Stimulated activated CD8-positive, alpha-beta memory T cell treated with anti-CD3 and anti-CD28 coated beads, Interleukin-7, amount 100 ng/mL, for 4 hours (primary cell): ENCODE measurements at regions not wholly inside any gene's neighbourhood (a gene's known extent, or its start where the extent isn't known, plus 50 kb on each side); places are given as distances from the start of the nearest gene placed in this dataset.

Source experiments
- DNase-seq, 2 donors: peaks; one replicate each; pipeline ENCODE4 v3.0.0-alpha.2; 2020; ENCODE audit warnings: low read depth in 2 of 2

DNA sequence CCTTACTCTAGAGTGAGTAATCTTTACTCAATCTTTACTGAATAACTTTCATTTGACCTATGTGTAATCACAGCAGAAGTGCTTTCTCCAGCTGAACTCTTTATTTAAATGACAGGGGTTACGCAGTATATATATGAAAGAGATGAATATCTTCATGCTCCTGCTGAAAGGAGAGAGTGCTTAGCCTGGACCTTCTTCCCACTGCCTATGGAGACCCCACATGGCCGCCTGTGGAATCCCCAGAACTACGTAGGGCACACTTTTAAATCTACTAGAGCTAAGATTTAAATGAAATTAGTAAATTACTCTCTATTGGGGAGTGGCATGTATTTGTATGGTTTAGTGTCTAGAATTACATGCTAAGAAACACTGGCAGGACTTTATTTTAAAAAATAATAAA lies 391.2 kb downstream of the ANKRD50 start:
- DNase-seq, result no peak

DNA sequence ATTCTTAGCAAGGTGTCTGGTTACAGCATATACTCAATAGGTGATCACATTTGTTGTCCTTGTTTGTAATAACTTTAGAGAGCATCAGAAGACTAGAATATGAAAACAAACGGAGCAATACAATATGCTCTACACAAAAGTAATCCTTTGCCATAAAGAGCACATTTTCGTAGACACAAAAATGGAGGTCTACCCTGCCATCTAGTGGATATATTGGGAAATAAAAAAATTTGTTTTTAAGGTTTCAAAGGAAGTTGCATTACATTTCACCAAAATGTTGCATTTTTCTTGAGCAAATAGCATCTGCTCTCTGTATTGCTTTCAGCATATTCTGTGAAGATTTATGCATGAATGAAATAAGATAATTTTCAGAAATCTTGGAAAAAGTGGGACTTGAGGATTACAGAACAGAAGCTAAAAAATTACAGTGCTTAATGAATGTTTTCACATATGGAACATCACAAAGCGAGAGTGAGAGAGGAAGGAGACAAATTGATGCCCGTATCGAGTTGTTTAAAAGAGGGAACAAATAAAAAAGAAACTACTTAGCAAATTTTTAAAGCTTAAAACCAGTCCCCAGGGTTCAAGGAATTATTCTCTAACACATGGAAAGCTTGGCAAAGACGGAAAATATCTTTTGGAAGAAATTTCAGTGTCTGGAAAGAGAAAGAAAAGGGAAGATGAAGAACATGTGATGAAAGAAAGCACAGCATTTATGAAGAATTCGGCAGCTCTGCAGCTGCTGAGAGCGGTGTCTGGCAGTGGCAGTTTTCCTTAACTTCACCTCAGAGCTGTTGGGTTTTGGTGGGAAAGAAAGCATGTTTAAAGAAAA lies 390.1 kb downstream of the ANKRD50 start:
- DNase-seq, result no peak

- no peak for DNase-seq
These were observed 386.8 kb downstream of the ANKRD50 start for GRCh38 chr4:124325690-124326089.

- no peak for DNase-seq
These were observed 383.4 kb downstream of the ANKRD50 start for GRCh38 chr4:124329134-124329533.

DNA sequence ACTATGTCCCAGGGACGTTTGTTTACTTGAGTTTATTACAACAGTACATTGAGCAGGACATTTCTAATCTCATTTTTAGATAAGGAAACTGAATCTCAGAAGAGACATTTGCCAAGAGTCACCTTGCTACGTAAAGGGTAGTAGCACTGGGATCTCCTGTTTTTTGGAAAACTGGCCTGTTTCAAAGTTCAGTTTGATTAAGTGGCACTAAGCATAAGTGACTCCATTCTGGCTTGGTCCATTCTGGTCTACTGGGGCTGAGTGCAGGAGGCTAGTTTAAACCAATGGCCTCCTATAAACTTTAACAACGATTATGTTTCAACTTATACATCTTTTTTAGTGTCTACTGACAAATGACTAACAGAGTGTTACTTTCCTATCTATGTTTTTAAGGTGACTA lies 382.5 kb downstream of the ANKRD50 start:
- no peak for DNase-seq

DNA sequence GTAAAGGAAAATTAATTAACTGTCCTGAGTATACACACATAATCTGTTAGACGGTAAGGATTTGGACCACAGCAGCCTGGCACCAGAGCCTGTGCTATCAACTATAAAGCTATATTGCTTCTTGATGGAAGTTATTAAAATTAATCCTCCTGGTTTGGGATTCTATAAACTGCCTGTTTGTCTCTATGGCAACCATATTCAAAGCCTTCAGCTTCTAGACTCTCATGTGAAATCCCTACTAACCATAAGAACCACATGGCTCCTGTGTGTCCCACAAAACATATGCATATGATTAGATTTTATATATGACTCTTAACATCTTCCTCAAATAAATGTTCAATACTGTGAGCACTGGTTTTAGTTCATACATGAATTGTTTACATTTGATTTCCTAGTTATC lies 380.8 kb downstream of the ANKRD50 start:
- no peak for DNase-seq

- DNase-seq, result no peak
These were observed 379.1 kb downstream of the ANKRD50 start for GRCh38 chr4:124333466-124333865.

DNA sequence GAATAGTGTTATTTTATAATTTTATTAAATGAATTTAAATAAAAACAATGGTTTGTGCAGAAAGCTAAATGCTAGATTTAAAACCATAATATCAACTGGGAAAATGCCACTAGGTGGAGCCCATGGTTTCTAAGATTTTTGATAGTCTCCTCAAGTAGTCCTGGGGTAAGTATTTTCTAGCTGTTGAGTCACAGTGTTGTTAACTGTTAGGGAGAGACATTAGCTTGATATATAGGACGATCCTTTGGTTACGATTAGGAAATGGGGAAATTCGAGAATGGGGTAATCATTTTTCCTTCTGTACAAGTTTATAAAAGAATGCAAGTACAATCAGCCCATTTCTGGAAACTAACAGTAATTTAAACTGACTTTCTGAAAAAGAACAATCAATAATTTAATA lies 378.4 kb downstream of the ANKRD50 start:
- DNase-seq, result no peak

DNA sequence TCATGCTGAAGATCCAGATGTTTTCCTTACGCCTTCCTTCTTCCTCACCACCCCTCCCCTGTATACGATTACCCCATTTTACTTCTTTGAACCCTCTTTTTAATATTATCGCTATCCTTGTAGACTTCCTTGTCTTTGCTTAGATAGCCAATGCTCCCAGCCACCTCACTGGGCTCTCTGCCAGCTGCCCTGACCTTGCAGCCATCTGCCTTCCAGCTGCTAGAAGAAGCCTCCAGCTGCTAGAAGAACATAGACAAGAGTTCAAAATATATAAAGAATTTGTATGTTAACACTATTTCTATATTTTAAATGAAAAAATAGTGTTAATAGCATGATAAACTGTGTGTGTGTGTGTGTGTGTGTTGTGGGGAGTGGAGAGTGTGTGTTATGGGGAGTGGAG lies 374.7 kb downstream of the ANKRD50 start:
- DNase-seq, result no peak

DNA sequence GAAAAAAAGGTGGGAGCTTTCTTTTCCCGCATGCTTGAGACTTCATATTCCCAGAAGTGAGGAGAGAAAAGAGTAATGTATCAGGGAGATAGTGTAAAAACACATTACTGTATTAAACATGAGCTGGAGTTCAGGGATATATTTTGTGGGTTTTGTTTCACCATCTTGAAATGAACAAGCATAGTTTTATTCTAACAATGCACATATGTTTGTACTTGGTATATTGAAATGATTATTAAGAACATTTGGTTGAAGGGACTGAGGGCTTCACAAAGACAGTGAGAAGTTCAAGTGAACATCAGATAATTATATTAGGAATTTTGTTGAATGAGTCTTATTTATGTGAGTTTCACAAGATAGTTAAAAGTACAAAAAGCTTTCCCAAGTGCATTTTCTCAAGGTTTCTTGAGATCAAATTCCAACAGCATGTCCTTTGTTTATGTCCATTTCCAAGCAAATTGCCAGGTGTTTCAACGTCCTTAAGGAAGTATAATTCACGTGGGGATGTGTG lies 368.8 kb downstream of the ANKRD50 start:
- DNase-seq, result no peak

GRCh38 chr4:124372916-124373315 lies 339.6 kb downstream of the ANKRD50 start:
- no peak for DNase-seq

DNA sequence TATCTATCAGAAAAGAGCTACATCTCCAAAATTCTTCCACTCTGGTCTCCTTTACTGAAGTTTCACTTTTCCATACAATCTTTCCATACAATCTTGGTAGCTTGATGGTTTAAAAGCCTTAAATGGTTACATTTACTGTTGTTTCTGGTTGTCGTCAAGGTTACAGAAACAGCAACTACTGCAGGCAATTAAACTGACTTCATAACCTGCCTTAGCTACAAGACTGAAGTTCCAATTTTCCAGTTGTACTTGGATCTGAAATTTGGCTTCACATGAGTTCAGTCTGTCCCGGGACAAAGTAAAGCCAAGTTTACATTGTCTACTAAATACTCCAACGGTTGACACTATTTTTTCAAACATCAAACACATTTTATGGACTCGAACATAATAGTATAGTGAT lies 326.4 kb downstream of the ANKRD50 start:
- no peak for DNase-seq

GRCh38 chr4:124386648-124387047 lies 325.9 kb downstream of the ANKRD50 start:
- no peak for DNase-seq

GRCh38 chr4:124389591-124389990 lies 322.9 kb downstream of the ANKRD50 start:
- DNase-seq, result no peak

DNA sequence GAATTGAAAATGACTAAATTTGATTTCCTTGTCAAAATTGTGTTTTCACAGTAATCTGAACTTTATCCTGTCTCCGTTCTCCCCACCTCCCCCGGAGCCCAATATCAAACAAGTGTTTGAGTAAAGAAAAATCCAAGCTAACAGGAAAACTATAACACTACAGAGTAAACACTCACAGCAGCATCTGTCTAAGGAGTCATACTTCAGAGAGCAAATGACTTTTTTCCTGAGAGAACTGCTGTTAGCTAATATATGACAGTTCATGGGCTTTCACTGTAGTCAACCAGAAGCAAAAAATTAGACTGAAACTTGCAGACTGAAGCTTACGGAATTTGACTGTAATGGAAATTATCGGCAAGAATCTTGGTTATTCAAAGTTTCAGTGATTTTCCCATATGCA lies 321.7 kb downstream of the ANKRD50 start:
- DNase-seq, result no peak

DNA sequence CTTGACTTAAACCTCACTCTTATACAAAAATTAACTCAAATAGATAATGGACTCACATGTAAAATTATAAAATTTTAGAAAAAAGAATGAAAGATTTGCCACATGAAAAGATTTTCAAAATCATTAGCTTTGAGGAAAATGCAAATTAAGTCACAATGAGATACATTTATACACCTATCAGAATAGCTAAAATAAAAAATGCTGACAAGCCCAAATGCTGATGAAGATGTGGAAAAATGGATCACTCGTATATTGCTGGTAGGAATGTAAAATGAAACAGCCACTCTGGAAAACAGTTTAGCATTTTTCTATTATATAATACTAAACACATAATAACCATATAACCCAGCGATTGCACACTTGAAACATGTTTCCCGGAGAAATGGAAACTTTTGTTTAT lies 316.2 kb downstream of the ANKRD50 start:
- no peak for DNase-seq

DNA sequence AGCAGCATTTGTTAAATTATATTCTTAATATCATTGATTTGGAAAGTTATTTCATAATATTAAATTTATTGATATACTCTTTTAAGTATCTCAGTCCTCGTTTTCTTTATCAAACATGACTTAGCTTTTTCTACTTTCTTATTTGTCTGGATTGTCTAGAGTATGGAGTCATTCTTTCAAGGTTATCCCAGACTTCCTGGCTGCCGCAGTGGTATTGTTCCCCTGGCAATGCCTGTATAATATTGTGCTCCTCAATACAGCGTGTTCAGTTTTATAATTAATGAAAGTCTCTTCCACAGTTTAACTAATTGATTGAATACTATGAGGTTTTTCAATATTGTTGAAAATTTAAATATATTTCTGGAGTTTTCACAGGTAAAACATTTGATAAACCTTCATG lies 310.9 kb downstream of the ANKRD50 start:
- no peak for DNase-seq

GRCh38 chr4:124409044-124409443 lies 303.5 kb downstream of the ANKRD50 start:
- DNase-seq, result no peak

DNA sequence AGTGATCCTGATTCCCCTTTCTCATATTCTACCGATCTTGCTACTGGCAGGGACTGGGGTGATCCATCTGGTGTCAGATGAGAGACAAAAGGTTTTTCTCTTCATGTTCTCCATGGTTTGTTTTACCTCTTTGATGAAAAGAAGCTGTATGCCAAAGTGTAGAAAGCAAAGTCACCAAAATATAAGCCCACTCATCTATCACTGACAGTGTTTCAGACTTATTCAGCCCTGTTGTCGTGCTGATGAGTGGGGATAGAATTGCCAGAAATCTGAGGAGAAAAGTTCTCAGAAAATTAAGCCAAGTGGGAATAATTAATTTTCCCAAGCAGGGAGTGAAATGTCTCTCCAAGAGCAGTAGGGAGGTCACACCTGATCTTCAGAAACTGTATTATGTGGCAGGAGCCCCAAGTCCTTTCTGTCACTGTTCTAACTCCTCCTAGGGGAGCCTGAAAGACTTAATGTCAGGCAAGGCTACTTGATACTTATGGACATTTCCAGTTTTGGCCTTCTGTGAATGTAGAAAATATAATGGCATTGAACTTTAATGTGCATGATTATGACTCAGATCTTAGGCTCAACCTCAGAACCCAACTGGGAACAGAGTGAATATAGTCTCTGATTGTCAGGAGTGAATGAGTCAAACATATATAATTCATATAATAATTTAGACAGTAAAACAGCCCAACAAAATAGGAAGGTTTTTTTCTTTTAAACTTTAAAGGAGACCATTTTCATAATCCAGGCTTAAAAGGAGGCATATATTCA lies 298.1 kb downstream of the ANKRD50 start:
- DNase-seq, result no peak

DNA sequence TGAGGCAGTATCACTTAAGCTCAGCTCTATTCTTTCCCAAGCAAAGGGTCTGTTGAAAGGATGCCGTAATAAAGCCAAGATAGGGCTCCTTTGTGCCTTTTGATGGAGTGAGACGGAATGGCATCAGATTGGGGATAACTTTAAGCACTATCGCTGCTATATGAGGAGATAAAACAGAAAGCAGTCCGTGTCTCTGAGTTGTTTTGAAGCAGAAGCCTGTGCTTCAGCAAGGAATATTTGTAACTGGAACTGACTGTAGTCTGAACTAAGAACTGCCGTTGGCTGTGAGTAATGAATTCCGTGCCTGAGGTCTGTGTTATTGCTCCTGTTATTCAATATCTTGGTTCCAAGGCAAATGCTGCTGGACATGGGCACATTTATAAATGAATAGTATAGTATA lies 297.4 kb downstream of the ANKRD50 start:
- DNase-seq, result no peak

DNA sequence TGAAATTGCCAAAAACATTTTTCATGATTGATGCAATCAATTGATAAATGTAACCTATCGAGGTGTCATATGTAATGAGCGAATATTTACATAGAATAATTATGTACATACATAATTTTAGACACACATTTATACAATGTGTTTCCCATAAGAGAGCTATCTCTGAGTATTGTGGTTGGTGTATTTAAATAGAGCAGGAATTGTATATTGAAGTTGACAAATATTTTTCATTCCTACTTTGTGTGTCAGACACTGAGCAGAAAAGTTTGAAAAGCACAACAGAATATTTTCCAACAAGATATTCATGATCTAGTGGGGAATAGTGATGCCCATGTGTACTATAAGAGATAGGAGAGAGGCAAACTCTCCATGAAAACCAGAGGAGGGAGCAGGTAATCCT lies 295.2 kb downstream of the ANKRD50 start:
- no peak for DNase-seq

DNA sequence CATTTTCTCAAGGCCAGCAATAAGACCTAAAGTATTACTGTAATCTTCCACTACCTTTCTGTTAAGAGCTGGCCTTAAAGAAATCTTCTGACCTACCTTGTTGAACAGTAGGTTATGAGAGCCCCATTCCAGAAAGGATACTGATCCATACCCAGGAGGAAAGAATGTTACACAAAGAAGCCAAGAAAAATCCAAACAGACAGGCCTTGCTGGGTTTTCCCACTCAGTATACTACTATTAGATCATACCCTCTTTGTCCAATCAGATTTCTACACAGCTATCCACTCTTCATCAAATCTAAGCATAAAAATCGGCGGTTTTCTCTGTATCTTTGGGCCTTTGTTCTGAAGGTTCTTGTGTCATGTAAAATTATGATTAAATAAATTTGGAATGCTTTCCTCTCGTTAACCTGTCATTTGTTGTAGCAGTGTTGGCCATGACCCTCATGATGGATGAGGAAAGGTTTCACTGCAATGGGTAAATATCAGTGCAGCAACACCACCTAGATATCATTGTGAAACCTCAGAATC lies 292.3 kb downstream of the ANKRD50 start:
- no peak for DNase-seq

GRCh38 chr4:124423160-124423559 lies 289.4 kb downstream of the ANKRD50 start:
- no peak for DNase-seq
